ENCODE measurements at regions not wholly inside any gene's neighbourhood (a gene's known extent, or its start where the extent isn't known, plus 50 kb on each side); places are given as distances from the start of the nearest gene placed in this dataset.
"Not testable (repeated sequence)": the region's sequence is repeated elsewhere in the genome, so short reads cannot be mapped to it uniquely, and the experiment has no call there.

- no peak for DNase-seq
These were observed 1368.2 kb downstream of the FAM181B start for GRCh38 chr11:81365496-81365895.

- DNase-seq = no peak
These were observed 1374.2 kb downstream of the FAM181B start for GRCh38 chr11:81359476-81359875.

- no peak for DNase-seq
These were observed 1388.1 kb downstream of the FAM181B start for GRCh38 chr11:81345609-81346008.

- no peak for DNase-seq
These were observed 1390.7 kb downstream of the FAM181B start for GRCh38 chr11:81342966-81343365.

- DNase-seq = no peak
These were observed 1393.4 kb downstream of the FAM181B start for GRCh38 chr11:81340225-81340624.

GRCh38 chr11:81339521-81339920 lies 1394.1 kb downstream of the FAM181B start:
- no peak for DNase-seq

GRCh38 chr11:81337756-81338155 lies 1395.9 kb downstream of the FAM181B start:
- no peak for DNase-seq

GRCh38 chr11:81332276-81332675 lies 1401.4 kb downstream of the FAM181B start:
- no peak for DNase-seq

- no peak for DNase-seq
These were observed 1401.9 kb downstream of the FAM181B start for GRCh38 chr11:81331611-81332235.

- DNase-seq = no peak
These were observed 1402.6 kb downstream of the FAM181B start for GRCh38 chr11:81331088-81331487.

- no peak for DNase-seq
These were observed 1430.5 kb downstream of the FAM181B start for GRCh38 chr11:81303038-81303664.

- DNase-seq = no peak
These were observed 1432.4 kb downstream of the FAM181B start for GRCh38 chr11:81301166-81301830.

- DNase-seq = no peak
These were observed 1446.7 kb downstream of the FAM181B start for GRCh38 chr11:81286959-81287358.

GRCh38 chr11:81286550-81286949 lies 1447.1 kb downstream of the FAM181B start:
- DNase-seq = no peak

- not testable (repeated sequence) for DNase-seq
These were observed 1453.4 kb downstream of the FAM181B start for GRCh38 chr11:81280228-81280627.

- no peak for DNase-seq
These were observed 1454.7 kb downstream of the FAM181B start for GRCh38 chr11:81278991-81279390.

- no peak for DNase-seq
These were observed 1463.0 kb downstream of the FAM181B start for GRCh38 chr11:81270686-81271085.

GRCh38 chr11:81267246-81267645 lies 1466.4 kb downstream of the FAM181B start:
- no peak for DNase-seq

- DNase-seq = no peak
These were observed 1474.2 kb downstream of the FAM181B start for GRCh38 chr11:81259471-81259870.

GRCh38 chr11:81255895-81256294 lies 1477.8 kb downstream of the FAM181B start:
- DNase-seq = no peak

- no peak for DNase-seq
These were observed 1480.4 kb downstream of the FAM181B start for GRCh38 chr11:81253244-81253643.

- DNase-seq = no peak
These were observed 1486.7 kb downstream of the FAM181B start for GRCh38 chr11:81246941-81247340.

- DNase-seq = no peak
These were observed 1487.9 kb downstream of the FAM181B start for GRCh38 chr11:81245791-81246190.

- DNase-seq = no peak
These were observed 1491.9 kb downstream of the FAM181B start for GRCh38 chr11:81241672-81242275.
